ENCODE measurements at regions not wholly inside any gene's neighbourhood (a gene's known extent, or its start where the extent isn't known, plus 50 kb on each side); places are given as distances from the start of the nearest gene placed in this dataset.

DNA sequence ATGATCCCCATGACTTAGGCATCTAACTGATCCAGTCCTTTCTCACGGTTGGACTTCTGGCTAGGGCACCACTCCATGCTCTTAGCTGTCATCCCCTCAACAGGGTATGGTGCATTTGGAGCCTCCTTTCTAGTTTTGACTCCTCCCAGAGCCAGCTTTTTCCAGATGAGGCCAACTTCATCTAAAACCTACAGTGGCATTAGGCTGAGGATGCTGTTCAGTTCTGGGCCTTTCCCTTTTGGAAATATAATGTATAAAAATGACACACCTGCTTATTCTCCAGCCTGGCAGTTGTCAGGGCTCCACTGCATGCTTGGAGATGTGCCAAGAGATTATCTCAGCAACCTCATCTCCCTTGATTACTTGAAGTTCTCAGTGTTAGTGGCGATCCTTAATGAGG, 239.7 kb downstream of the EMP1 start:
- DNase-seq (ENCODE audit: low spot score) = no peak

GRCh38 chr12:13435235-13435933, 238.9 kb downstream of the EMP1 start:
- no peak for TF ChIP-seq CTCF (IDR thresholded peaks at IDR 0.05; ENCODE audit: extremely low read depth, insufficient read depth, missing control alignments)
- DNase-seq (ENCODE audit: low spot score) = no peak
- in situ Hi-C loops (cut with MboI; ENCODE audit: low pct_unique_long_range_greater_than_20kb, low sequenced_read_pairs, unreplicated experiment) = no loop called here

More for the DNA sequence above, 239.7 kb downstream of the EMP1 start:
- in situ Hi-C loops (cut with MboI; ENCODE audit: low pct_unique_long_range_greater_than_20kb, low sequenced_read_pairs, unreplicated experiment) = no loop called here
- TF ChIP-seq CTCF (IDR thresholded peaks at IDR 0.05; ENCODE audit: extremely low read depth, insufficient read depth, missing control alignments) = no peak

- in situ Hi-C loops (cut with MboI; ENCODE audit: low pct_unique_long_range_greater_than_20kb, low sequenced_read_pairs, unreplicated experiment) = no loop called here
- no peak for DNase-seq (ENCODE audit: low spot score)
- no peak for TF ChIP-seq CTCF (IDR thresholded peaks at IDR 0.05; ENCODE audit: extremely low read depth, insufficient read depth, missing control alignments)
Observed at GRCh38 chr12:13433768-13434167, 237.2 kb downstream of the EMP1 start.

DNA sequence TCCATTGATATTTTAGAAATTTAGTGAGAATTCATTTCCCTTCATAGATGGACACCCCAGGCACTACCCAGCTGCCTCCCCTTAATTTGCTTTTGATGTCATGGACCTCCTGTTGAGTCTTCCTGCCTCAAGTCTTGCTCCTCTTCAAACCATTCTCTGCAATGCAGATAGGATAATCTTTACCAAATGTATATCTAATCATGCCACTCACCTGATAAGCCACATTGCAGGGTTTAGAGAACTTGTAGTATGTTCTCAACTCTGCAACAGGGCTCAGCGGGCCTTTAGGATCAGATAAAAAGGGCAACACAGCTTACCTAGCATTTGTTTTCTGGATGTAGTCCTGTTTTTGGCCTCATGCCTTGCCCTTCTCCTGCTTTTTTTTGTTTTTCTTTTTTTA, 234.5 kb downstream of the EMP1 start:
- in situ Hi-C loops (cut with MboI; ENCODE audit: low pct_unique_long_range_greater_than_20kb, low sequenced_read_pairs, unreplicated experiment) = no loop called here
- DNase-seq (ENCODE audit: low spot score) = no peak
- TF ChIP-seq CTCF (IDR thresholded peaks at IDR 0.05; ENCODE audit: extremely low read depth, insufficient read depth, missing control alignments) = no peak

DNA sequence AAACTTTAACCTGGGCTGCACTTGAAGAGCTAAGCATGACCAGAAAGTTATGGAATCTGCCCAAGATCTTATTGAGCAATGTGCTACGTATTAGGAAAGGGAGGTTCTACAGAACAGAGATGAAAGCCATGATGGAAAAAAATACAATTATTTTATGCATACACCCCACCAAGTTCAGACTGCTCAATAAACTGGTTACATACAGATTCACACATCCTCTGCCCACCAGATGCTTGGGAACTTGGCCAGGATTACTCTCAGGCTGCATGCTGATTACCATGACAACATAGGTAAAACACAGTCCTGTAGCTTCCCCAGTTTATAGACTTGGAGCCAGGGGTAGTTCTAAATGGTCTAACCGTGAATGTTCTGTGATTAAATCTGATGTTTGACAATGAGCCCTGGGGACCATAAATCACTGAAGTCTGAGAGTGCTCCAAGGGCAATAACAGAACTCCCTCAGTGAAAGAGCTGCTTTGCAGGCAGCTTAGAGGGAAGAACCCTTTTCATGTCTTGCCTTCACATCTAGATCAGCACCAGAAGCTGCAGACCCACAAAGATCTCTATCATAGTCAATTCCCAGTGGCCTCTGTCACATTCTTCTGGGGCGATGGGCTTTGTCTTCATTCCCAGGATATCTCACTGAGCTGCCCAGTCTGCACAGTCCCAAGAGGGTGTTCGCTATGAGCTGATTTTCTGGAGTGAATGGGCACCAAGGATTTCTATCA, 232.2 kb downstream of the EMP1 start:
- in situ Hi-C loops (cut with MboI; ENCODE audit: low pct_unique_long_range_greater_than_20kb, low sequenced_read_pairs, unreplicated experiment) = no loop called here
- no peak for TF ChIP-seq CTCF (IDR thresholded peaks at IDR 0.05; ENCODE audit: extremely low read depth, insufficient read depth, missing control alignments)
- no peak for DNase-seq (ENCODE audit: low spot score)

- no peak for DNase-seq (ENCODE audit: low spot score)
- no peak for TF ChIP-seq CTCF (IDR thresholded peaks at IDR 0.05; ENCODE audit: extremely low read depth, insufficient read depth, missing control alignments)
- in situ Hi-C loops (cut with MboI; ENCODE audit: low pct_unique_long_range_greater_than_20kb, low sequenced_read_pairs, unreplicated experiment) = no loop called here
Observed at GRCh38 chr12:13425766-13426165, 229.2 kb downstream of the EMP1 start.

All from GM13977 (cell line).